HuH-7 (cell line): ENCODE measurements at regions not wholly inside any gene's neighbourhood (a gene's known extent, or its start where the extent isn't known, plus 50 kb on each side); places are given as distances from the start of the nearest gene placed in this dataset.

Experiments used
- DNase-seq: peaks from one replicate; pipeline ENCODE4 v3.0.0; 2011; ENCODE audit warnings: low spot score

- no peak for DNase-seq
Measured at GRCh38 chr15:62444104-62445022, 279.3 kb upstream of the C2CD4B start.

- DNase-seq: no peak
Measured at GRCh38 chr15:62445244-62445643, 280.2 kb upstream of the C2CD4B start.

- no peak for DNase-seq
Measured at GRCh38 chr15:62446984-62447383, 281.9 kb upstream of the C2CD4B start.

GRCh38 chr15:62447742-62448141, 282.7 kb upstream of the C2CD4B start:
- DNase-seq: no peak

GRCh38 chr15:62449638-62450037, 284.6 kb upstream of the C2CD4B start:
- no peak for DNase-seq

DNA sequence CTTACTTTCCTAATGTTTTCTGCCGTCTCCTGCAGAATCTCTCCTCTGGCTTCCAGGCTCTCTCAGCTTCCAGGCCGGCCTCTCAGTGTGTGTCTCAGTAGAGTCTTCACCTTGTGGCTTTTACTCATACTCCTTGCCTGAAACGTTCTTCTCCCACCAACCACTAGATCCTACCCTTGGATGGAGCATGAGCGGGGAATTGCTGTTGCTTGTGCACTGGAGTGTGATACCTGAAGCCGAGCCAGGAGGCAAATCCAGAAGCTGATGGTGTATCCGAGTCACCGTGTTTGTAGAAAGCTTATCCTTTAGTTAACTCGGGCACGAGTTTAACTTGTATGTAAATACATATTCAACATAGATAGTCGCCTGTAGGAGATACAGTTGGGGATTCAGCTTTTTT, 285.0 kb upstream of the C2CD4B start:
- no peak for DNase-seq

- DNase-seq: no peak
Measured at GRCh38 chr15:62452026-62452425, 286.9 kb upstream of the C2CD4B start.

DNA sequence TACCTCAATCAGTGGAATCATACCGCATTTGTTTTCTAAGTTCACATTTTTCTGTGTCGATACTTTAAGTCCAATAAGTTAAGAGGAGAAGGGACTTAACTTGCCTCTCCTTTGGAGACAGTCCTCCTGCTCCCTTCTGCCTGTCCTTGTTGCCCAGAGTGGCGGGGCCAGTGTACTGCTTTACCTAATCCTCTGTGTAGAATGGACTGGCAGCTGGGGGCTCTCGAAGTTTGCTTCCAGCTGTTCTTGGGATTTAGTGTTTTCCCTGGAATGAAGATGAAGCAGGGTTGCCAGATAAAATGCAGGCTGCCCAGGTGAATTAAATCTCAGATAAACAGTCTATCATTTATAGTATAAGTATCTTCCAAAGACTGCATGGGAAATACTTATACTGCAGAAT, 287.6 kb upstream of the C2CD4B start:
- DNase-seq: no peak

GRCh38 chr15:62453375-62453774, 288.3 kb upstream of the C2CD4B start:
- no peak for DNase-seq

- DNase-seq: no peak
Measured at GRCh38 chr15:62453981-62454380, 288.9 kb upstream of the C2CD4B start.

DNA sequence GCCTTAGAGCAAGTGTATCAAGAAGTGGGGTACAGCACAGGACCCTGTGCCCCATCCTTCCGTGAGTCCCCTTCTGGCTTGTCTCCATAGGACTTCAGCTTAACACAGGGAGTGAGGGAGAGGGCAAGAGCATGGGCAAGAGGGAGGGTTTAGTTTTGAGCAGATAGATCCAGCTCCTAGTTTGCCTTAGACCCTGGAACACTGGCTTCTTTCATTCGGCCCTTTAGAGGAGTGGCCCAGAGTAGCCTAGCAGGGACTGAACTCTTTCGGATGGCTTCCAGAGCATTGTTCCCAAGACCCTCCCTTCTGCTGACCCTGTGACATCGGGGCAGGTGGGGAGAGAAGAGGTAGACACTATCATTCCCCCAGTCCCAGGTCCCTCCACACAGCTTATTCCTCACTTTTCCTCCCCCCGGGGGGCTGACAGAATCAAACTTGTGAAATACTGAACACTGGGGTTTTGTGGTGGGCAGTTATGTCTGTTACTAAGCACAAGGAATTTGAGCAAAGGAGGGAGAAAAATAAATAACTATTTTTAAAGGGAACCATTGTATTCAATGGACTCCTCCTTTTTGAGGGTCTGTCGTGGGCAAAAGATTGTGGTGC, 289.6 kb upstream of the C2CD4B start:
- DNase-seq: no peak

DNA sequence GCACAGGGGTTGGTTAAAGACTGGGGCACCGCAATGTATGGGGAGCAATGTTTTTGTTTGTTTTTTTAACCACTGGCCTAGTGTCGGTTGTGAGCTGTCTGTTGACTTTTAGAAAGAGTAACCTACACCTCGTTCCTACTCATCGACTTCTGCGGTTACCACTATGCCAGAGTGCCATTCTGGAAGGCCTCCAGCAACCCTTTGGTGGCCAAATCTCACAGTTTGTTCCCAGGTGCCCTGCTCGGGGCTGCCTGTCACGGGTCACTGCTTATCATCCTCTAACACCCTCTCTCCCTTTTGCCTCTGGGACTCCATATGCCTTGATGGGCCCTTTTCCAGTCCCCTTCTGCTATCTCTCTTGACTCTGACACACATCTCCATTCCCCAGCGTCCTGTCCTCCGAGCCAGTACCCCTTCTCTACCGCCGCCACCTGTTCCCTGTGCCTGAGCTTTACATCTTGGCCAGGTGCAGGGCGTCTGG, 290.4 kb upstream of the C2CD4B start:
- DNase-seq: no peak

GRCh38 chr15:62456011-62456920, 291.2 kb upstream of the C2CD4B start:
- DNase-seq: no peak

DNA sequence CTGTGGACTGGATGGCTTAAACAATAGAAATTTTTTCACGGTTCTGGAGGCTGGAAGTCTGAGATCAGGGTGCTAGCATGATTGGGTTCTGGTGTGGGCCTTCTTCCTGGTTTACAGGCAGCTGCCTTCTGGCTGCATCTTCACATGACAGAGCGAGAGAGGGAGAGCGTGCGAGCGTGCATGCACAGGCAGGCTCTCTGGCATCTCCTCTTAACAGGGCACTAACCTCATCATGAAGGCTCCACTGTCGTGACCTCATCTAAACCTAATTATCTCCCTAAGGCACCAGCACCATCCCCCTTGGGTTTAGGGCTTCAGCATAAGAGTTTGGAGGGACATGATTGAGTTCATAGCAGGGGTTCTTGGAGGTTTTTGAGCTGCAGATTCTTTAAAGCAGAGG, 292.0 kb upstream of the C2CD4B start:
- DNase-seq: no peak

GRCh38 chr15:62459875-62460274, 294.8 kb upstream of the C2CD4B start:
- DNase-seq: no peak

DNA sequence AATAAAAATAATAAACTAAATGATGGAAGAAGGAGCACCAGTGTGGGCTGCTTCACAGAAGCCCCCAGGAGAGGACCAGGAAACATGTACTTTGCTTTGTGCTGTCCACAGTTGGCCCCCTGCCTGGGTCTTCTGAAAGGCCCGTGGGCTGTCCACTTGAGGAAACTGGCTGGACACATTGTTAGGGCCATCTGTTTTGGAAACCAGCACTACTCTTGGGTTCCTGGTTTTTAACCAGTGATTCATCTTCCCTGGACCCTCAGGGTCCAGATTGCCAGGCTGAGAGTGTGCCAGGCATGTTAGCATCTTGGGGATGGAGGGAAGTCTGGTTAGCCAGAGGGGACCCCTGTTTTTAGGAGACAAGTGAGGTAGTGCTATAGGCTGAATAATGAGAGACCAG, 297.2 kb upstream of the C2CD4B start:
- DNase-seq: no peak

DNA sequence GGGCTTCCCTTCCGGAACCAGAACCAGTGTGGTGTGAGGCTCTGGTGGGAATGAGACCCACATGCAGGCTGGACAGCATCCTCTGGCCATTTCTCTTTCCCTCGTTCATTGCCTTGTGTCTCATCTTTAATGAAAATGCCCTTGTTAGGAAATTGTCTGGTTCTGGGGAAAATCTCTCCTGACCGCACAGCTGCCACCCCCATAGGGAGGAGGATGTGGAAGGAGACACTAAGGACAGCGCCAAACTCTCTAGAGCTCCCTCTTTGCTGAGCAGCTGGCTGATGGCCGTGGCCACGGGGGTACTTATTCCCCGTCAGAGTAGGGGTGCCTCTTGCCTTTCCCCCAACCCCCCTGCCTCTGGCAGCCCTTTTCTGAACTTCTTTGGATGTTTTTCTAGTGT, 297.6 kb upstream of the C2CD4B start:
- DNase-seq: no peak

DNA sequence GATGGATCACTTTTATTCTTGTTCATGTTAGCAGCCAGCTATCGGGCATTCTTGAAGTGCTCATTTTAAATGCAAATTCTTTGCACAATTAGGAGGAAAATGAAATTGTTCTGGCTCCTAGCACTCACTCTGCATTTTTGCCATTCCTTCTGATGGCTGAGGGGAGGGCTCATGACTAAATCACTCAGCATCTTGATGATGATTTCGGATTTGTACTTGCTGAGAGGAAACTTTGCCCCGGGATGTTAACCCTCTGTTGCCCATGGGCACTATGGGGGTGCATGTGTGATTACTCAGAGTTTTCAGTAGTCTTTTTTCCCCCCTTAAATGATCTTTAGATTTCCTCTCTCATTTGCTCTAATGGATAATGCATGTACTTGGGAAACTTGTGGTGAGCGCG, 299.6 kb upstream of the C2CD4B start:
- no peak for DNase-seq

DNA sequence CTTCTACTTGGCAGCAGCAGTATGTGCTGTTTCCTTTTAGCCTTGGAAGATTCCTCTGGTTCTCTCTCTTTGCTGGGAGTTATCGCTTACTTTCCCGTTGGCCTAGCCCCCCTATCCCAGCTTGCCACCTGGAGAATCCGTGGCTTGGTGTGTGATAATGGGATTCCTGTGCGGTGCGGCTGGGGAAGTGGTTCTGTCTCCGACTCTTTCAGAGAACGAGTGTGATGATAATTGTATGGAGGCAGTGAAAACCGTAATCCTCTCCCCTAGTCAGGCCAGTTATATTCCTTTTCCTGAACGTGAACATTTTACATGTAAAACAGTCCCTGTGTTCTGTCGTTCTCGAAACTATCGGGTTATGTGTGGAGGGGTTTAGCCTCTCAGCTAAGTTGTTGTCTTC, 300.1 kb upstream of the C2CD4B start:
- no peak for DNase-seq

- no peak for DNase-seq
Measured at GRCh38 chr15:62469478-62469873, 304.4 kb upstream of the C2CD4B start.

- no peak for DNase-seq
Measured at GRCh38 chr15:62469874-62470688, 305.0 kb upstream of the C2CD4B start.
